PC-3 (cell line): ENCODE measurements at regions not wholly inside any gene's neighbourhood (a gene's known extent, or its start where the extent isn't known, plus 50 kb on each side); places are given as distances from the start of the nearest gene placed in this dataset.

Source experiments
- ATAC-seq: fragments of 200-7000 bp; cut with Tn5 transposase; 2 replicates; pipeline ENCODE4 v1.9.1; 2020; ENCODE audit warnings: mild to moderate bottlenecking, moderate library complexity
- BruUV-seq: library from RNA; stranded (reverse); fragments of 400-500 nt; replicated peaks from 2 replicates; lab custom pipeline; 2021; lab: Mats Ljungman, UMichigan
- CTCF ChIA-PET: fragments of 300-600 bp; sonication (Branson Sonifier 250); formaldehyde crosslinking; loops from one replicate; lab custom pipeline; 2022; ENCODE audit warnings: antibody characterized with exemption; lab: Charles Lee
- POLR2A ChIA-PET: fragments of 300-600 bp; sonication (Branson Sonifier 250); formaldehyde crosslinking; loops from one replicate; lab custom pipeline; 2022; ENCODE audit warnings: antibody characterized with exemption; ENCODE audit not compliant: unreplicated experiment; lab: Charles Lee
- DNase-seq: peaks from one replicate; pipeline ENCODE4 v3.0.0-alpha.2; 2015
- H2AFZ ChIP-seq: fragments of 300-600 bp; sonication (generic); 2 replicates; pipeline ENCODE4 v1.6.0; 2016; ENCODE audit warnings: antibody characterized with exemption, low read length
- H3F3A ChIP-seq: fragments of 300-600 bp; sonication (generic); one replicate; pipeline ENCODE4 v1.6.0; 2017; ENCODE audit warnings: antibody characterized with exemption, low read length, control low read depth, mild to moderate bottlenecking; ENCODE audit not compliant: unreplicated experiment
- H3K27ac ChIP-seq: fragments of 300-600 bp; sonication (generic); 2 replicates; pipeline ENCODE4 v1.5.1; 2016; ENCODE audit warnings: mild to moderate bottlenecking, low read length
- H3K27me3 ChIP-seq: fragments of 300-600 bp; sonication (generic); 2 replicates; pipeline ENCODE4 v1.6.1; 2016; ENCODE audit warnings: low read length, mixed read lengths
- H3K36me3 ChIP-seq: fragments of 300-600 bp; sonication (generic); 2 replicates; pipeline ENCODE4 v1.6.1; 2016; ENCODE audit warnings: low read depth, mixed run types, low read length, mixed read lengths
- H3K4me1 ChIP-seq: fragments of 300-600 bp; sonication (generic); 2 replicates; pipeline ENCODE4 v1.5.1; 2016; ENCODE audit warnings: low read length; ENCODE audit not compliant: insufficient read depth
- H3K4me2 ChIP-seq: fragments of 300-600 bp; sonication (generic); 2 replicates; pipeline ENCODE4 v1.6.0; 2016; ENCODE audit warnings: low read length
- H3K4me3 ChIP-seq: fragments of 300-600 bp; sonication (generic); 2 replicates; pipeline ENCODE4 v1.5.1; 2016; ENCODE audit warnings: mild to moderate bottlenecking, low read length, mixed read lengths
- H3K79me2 ChIP-seq: fragments of 300-600 bp; sonication (generic); 2 replicates; pipeline ENCODE4 v1.6.1; 2017; ENCODE audit warnings: low read length, mixed read lengths
- H3K9ac ChIP-seq: fragments of 300-600 bp; sonication (generic); 2 replicates; pipeline ENCODE4 v1.6.0; 2016; ENCODE audit warnings: mild to moderate bottlenecking, low read length
- H3K9me2 ChIP-seq: fragments of 300-600 bp; sonication (generic); replicated peaks from 2 replicates; pipeline ENCODE4 v1.6.1; 2016; ENCODE audit warnings: mixed run types, low read length, mixed read lengths
- H3K9me3 ChIP-seq: fragments of 300-600 bp; sonication (generic); 2 replicates; pipeline ENCODE4 v1.6.1; 2016; ENCODE audit warnings: low read length, mixed read lengths
- H4K20me1 ChIP-seq: fragments of 300-600 bp; sonication (generic); 2 replicates; pipeline ENCODE4 v1.6.1; 2016; ENCODE audit warnings: low read length, mixed read lengths
- EZH2 ChIP-seq: fragments of 300-600 bp; sonication (generic); IDR thresholded peaks from one replicate; pipeline ENCODE4 v1.6.1; 2017; ENCODE audit warnings: antibody characterized with exemption, mild to moderate bottlenecking, low read length; ENCODE audit not compliant: unreplicated experiment
- EZH2phosphoT487 ChIP-seq: fragments of 300-600 bp; sonication (generic); IDR thresholded peaks from 2 replicates; pipeline ENCODE4 v1.6.1; 2018; ENCODE audit warnings: mild to moderate bottlenecking, antibody characterized with exemption, low read length, borderline replicate concordance
- intact Hi-C: fragments of 100-400 bp; cut with micrococcal nuclease; formaldehyde crosslinking; loops from 2 replicates; pipeline ENCODE4 v1.9.0; 2023
- TF ChIP-seq, protein P1 (sequence below): fragments of 300-600 bp; sonication (generic); conservative IDR thresholded peaks from 2 replicates; pipeline ENCODE4 v1.5.1; 2017; ENCODE audit warnings: antibody characterized with exemption, low read depth, mild to moderate bottlenecking, low read length

DNA sequence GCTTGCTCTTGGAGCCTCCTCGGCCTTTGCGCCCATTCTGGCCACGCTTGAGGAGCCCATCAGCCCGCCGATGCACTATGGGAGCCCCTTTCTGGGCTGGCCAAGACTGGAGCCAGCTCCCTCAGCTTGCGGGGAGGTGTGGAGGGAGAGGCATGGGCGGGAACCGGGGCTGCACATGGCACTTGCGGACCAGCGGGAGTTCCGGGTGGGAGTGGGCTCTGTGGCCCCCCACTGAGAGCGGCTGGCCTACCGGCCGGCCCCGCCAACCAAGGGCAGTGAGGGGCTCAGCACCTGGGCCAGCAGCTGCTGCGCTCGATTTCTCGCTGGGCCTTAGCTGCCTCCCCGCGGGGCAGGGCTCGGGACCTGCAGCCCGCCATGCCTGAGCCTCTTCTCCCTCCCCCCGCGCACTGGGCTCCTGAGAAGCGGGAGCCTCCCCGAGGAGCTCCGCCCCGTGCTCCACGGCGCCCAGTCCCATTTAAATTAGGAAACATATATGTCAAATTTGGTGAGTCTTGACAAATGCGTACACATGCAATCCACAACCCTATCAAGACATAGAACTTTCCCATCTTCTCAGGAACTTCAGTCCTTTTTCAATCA, 97.6 kb upstream of the CNTN3 start:
- BruUV-seq, result no TSS peak
- H3K27ac ChIP-seq, result no peak overlapping the region
- no peak for TF ChIP-seq EZH2
- TF ChIP-seq EZH2phosphoT487, result no peak
- TF ChIP-seq, protein P1, sequence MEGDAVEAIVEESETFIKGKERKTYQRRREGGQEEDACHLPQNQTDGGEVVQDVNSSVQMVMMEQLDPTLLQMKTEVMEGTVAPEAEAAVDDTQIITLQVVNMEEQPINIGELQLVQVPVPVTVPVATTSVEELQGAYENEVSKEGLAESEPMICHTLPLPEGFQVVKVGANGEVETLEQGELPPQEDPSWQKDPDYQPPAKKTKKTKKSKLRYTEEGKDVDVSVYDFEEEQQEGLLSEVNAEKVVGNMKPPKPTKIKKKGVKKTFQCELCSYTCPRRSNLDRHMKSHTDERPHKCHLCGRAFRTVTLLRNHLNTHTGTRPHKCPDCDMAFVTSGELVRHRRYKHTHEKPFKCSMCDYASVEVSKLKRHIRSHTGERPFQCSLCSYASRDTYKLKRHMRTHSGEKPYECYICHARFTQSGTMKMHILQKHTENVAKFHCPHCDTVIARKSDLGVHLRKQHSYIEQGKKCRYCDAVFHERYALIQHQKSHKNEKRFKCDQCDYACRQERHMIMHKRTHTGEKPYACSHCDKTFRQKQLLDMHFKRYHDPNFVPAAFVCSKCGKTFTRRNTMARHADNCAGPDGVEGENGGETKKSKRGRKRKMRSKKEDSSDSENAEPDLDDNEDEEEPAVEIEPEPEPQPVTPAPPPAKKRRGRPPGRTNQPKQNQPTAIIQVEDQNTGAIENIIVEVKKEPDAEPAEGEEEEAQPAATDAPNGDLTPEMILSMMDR, result no peak
- H3K9me2 ChIP-seq, result no peaks in the 10 kb centered on the region
- intact Hi-C loops, result no loop called here
- H3K4me1 ChIP-seq, result no peaks in the 10 kb centered on the region
- peaks cover 15% of the 10 kb centered on the region for H3K9me3 ChIP-seq
- no peaks in the 10 kb centered on the region for H3F3A ChIP-seq
- H3K4me2 ChIP-seq, result no peak overlapping the region
- no peak overlapping the region for H2AFZ ChIP-seq
- no peak overlapping the region for H3K4me3 ChIP-seq
- ATAC-seq (no peak), DNase-seq (no peak)
- H3K36me3 ChIP-seq, result no peaks in the 10 kb centered on the region
- ChIA-PET CTCF (no interaction called here), POLR2A (no interaction called here)
- no peaks in the 10 kb centered on the region for H4K20me1 ChIP-seq
- no peaks in the 10 kb centered on the region for H3K27me3 ChIP-seq
- no peaks in the 10 kb centered on the region for H3K79me2 ChIP-seq
- no peak overlapping the region for H3K9ac ChIP-seq

DNA sequence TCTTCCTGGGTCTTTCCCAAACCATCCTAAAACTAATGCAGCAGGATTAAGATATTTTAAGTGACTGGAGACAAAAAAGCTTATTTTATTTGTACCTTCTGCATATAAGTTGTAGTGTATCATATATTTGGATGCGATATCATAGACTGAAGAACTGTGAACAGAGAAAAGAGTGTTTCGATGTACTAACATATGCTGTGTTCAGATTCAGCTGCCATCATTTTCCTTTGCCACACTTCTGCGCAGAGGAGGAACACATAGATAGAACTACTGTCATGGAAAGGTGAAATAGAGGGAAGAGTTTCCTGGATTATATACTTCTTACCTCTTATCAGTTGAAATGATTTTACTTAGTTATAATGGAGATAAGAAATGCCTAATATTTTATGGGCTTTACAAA, 95.5 kb upstream of the CNTN3 start:
- DNase-seq, result no peak
- POLR2A ChIA-PET, result no interaction called here
- Histone ChIP-seq H3F3A (no peaks in the 10 kb centered on the region), H3K9me2 (no peaks in the 10 kb centered on the region), H3K9me3 (0 out of 2 replicates have a peak, but pooled peaks cover 6% of the 10 kb centered on the region), H3K27ac (no peak overlapping the region), H2AFZ (no peak overlapping the region), H4K20me1 (no peaks in the 10 kb centered on the region), H3K4me1 (no peaks in the 10 kb centered on the region), H3K9ac (no peak overlapping the region), H3K36me3 (no peaks in the 10 kb centered on the region), H3K27me3 (no peaks in the 10 kb centered on the region), H3K4me2 (no peak overlapping the region), H3K79me2 (no peaks in the 10 kb centered on the region), H3K4me3 (no peak overlapping the region)
- no peak for ATAC-seq
- CTCF ChIA-PET, result no interaction called here
- intact Hi-C loops, result no loop called here
- TF ChIP-seq EZH2, result no peak
- TF ChIP-seq, protein P1, result no peak
- no peak for TF ChIP-seq EZH2phosphoT487
- BruUV-seq, result no TSS peak

- H3F3A ChIP-seq, result no peaks in the 10 kb centered on the region
- no peaks in the 10 kb centered on the region for H3K4me1 ChIP-seq
- H3K9me2 ChIP-seq, result no peaks in the 10 kb centered on the region
- no peaks in the 10 kb centered on the region for H3K27me3 ChIP-seq
- H3K4me3 ChIP-seq, result no peak overlapping the region
- no peak overlapping the region for H3K27ac ChIP-seq
- intact Hi-C loops, result no loop called here
- TF ChIP-seq, protein P1, result no peak
- TF ChIP-seq EZH2, result no peak
- TF ChIP-seq EZH2phosphoT487, result no peak
- ChIA-PET CTCF (no interaction called here), POLR2A (no interaction called here)
- H3K9ac ChIP-seq, result no peak overlapping the region
- no peak for DNase-seq
- no peaks in the 10 kb centered on the region for H3K79me2 ChIP-seq
- no peak overlapping the region for H3K4me2 ChIP-seq
- H3K36me3 ChIP-seq, result no peaks in the 10 kb centered on the region
- ATAC-seq, result no peak
- no peak overlapping the region for H2AFZ ChIP-seq
- H4K20me1 ChIP-seq, result no peaks in the 10 kb centered on the region
- BruUV-seq, result no TSS peak
- peaks cover 8% of the 10 kb centered on the region; the same call in 1 of the 2 replicates for H3K9me3 ChIP-seq
Measured at GRCh38 chr3:74693696-74694393, 79.4 kb upstream of the CNTN3 start.
